Prostate gland (tissue), 2 donors: ENCODE measurements at regions not wholly inside any gene's neighbourhood (a gene's known extent, or its start where the extent isn't known, plus 50 kb on each side); places are given as distances from the start of the nearest gene placed in this dataset.
"Not testable (repeated sequence)": the region's sequence is repeated elsewhere in the genome, so short reads cannot be mapped to it uniquely, and the experiment has no call there.

ENCODE experiments used
- CTCF ChIP-seq, 4 experiments: fragments of 200-600 bp in 2 of 4; fragments of 450-650 bp in 2 of 4; sonication (generic) in 2 of 4; IDR thresholded peaks; 1 replicate in 3 of 4; 2 replicates in 1 of 4; pipeline ENCODE4 v1.5.1; 2016 to 2019; ENCODE audit warnings: antibody characterized with exemption in 4 of 4, mild to moderate bottlenecking in 2 of 4, moderate library complexity in 2 of 4
- POLR2A ChIP-seq: fragments of 450-650 bp; IDR thresholded peaks from one replicate; pipeline ENCODE4 v1.6.1; 2016; ENCODE audit warnings: antibody characterized with exemption, mild to moderate bottlenecking
- POLR2AphosphoS5 ChIP-seq: sonication (generic); formaldehyde crosslinking; IDR thresholded peaks from one replicate; pipeline ENCODE4 v1.6.1; 2017; ENCODE audit warnings: antibody characterized with exemption

- not testable (repeated sequence) for TF ChIP-seq CTCF (IDR thresholded peaks at IDR 0.05); POLR2AphosphoS5; POLR2A
These were observed 545.3 kb downstream of the FOXD4L6 start for GRCh38 chr9:40583230-40583629.
